ENCODE measurements at regions not wholly inside any gene's neighbourhood (a gene's known extent, or its start where the extent isn't known, plus 50 kb on each side); places are given as distances from the start of the nearest gene placed in this dataset.

DNA sequence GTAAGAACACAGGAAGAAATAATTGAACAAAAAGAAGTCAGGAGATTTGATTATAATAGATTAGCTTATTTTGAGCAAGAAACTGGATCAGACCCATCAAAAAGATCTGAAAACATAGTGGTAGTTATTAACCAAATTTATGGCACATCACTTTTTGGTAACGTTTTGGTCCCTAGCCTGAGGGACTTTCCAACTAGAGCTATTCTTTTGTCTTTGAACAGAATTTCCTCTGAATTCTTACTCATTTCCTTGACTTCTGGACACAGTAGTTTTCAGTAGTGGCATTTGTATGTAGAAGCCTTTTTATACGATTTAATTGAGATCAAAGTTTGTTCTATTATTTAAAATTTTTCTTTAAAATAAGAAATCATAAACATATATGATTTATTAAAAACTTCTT lies 96.5 kb upstream of the PDGFD start:
- Histone ChIP-seq H4K20me1 (replicated peaks in 1 of 2; ENCODE audit: control insufficient read depth in 1 of 2, insufficient read depth in 2 of 2, low read length in 2 of 2) (no peaks in the 10 kb centered on the region), H3K4me1 (replicated peaks in 1 of 4; ENCODE audit: control insufficient read depth in 3 of 4, insufficient read depth in 4 of 4, low read length in 3 of 4) (no peaks in the 10 kb centered on the region), H3K18ac (ENCODE audit: extremely low read depth, low read length) (no peak overlapping the region), H3K56ac (replicated peaks; ENCODE audit: insufficient read length, low read depth, low read length) (no peak overlapping the region), H4K8ac (ENCODE audit: extremely low read depth, insufficient read depth, low read length) (no peak overlapping the region), H4K91ac (replicated peaks; ENCODE audit: insufficient read length, low read length) (no peak overlapping the region), H3K4me2 (ENCODE audit: insufficient read depth in 1 of 2, low read depth in 2 of 2, low read length in 2 of 2) (no peak overlapping the region), H3K14ac (ENCODE audit: insufficient read length) (no peak overlapping the region), H4K5ac (ENCODE audit: insufficient read length, low read depth, low read length) (no peak overlapping the region), H3K79me1 (ENCODE audit: low read depth, low read length) (no peaks in the 10 kb centered on the region), H3K79me2 (ENCODE audit: control insufficient read depth in 1 of 2, insufficient read depth in 2 of 2, low read length in 2 of 2) (no peaks in the 10 kb centered on the region), H2AFZ (ENCODE audit: low read length) (no peak overlapping the region), H2BK20ac (ENCODE audit: low read length) (no peak overlapping the region), H3K9ac (replicated peaks in 1 of 4; ENCODE audit: extremely low read depth in 1 of 4, low read depth in 3 of 4, low read length in 3 of 4) (no peak overlapping the region), H2BK5ac (ENCODE audit: low read depth, low read length) (no peak overlapping the region), H3K27ac (ENCODE audit: low read depth, low read length) (no peak overlapping the region), H3K27me3 (replicated peaks in 1 of 4; ENCODE audit: control insufficient read depth in 3 of 4, extremely low read depth in 1 of 4, insufficient read depth in 3 of 4, low read length in 3 of 4) (no peaks in the 10 kb centered on the region), H3K36me3 (ENCODE audit: control insufficient read depth in 2 of 4, insufficient read depth in 4 of 4, low read length in 3 of 4) (no peaks in the 10 kb centered on the region), H3K4ac (replicated peaks; ENCODE audit: insufficient read length, low read depth, low read length) (no peak overlapping the region), H2BK12ac (ENCODE audit: low read depth, low read length) (no peak overlapping the region), H2AK5ac (ENCODE audit: low read depth, low read length) (no peak overlapping the region), H3K4me3 (ENCODE audit: extremely low read depth in 1 of 4, insufficient read depth in 2 of 4, low read depth in 3 of 4, low read length in 4 of 4) (no peak overlapping the region), H3K9me3 (ENCODE audit: insufficient read depth in 2 of 2, low read depth in 1 of 2, low read length in 1 of 2) (no peaks in the 10 kb centered on the region), H3K23me2 (ENCODE audit: low read depth, low read length) (no peaks in the 10 kb centered on the region; the same call in 1 of the 2 replicates), H3K23ac (ENCODE audit: insufficient read length) (no peak overlapping the region), H2BK15ac (ENCODE audit: low read length) (no peak overlapping the region), H2BK120ac (replicated peaks; ENCODE audit: low read depth, low read length) (no peak overlapping the region)
- ChIA-PET CTCF (ENCODE audit: partially characterized antibody) (interaction anchor here (1.2 kb wide), 1 partner anchor 27 kb away, joined by 3 read pairs; no protein-coding TSS in a partner anchor), POLR2A (ENCODE audit: partially characterized antibody) (no interaction called here)
- TF ChIP-seq SIN3A (conservative IDR thresholded peaks at IDR 0.05 in 1 of 2, IDR thresholded peaks at IDR 0.05 in 1 of 2; ENCODE audit: low read depth in 1 of 2, low read length in 2 of 2), result no peak
- TF ChIP-seq CTBP2 (IDR thresholded peaks at IDR 0.05; ENCODE audit: borderline replicate concordance, insufficient read depth, insufficient read length, low read length), result no peak
- TF ChIP-seq, protein P1, sequence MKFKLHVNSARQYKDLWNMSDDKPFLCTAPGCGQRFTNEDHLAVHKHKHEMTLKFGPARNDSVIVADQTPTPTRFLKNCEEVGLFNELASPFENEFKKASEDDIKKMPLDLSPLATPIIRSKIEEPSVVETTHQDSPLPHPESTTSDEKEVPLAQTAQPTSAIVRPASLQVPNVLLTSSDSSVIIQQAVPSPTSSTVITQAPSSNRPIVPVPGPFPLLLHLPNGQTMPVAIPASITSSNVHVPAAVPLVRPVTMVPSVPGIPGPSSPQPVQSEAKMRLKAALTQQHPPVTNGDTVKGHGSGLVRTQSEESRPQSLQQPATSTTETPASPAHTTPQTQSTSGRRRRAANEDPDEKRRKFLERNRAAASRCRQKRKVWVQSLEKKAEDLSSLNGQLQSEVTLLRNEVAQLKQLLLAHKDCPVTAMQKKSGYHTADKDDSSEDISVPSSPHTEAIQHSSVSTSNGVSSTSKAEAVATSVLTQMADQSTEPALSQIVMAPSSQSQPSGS (IDR thresholded peaks at IDR 0.05; ENCODE audit: low read length), result no peak
- TF ChIP-seq GTF2F1 (IDR thresholded peaks at IDR 0.05; ENCODE audit: borderline replicate concordance, low read depth, low read length), result no peak
- TF ChIP-seq POLR2AphosphoS5 (IDR thresholded peaks at IDR 0.05; ENCODE audit: low read depth, low read length), result no peak
- TF ChIP-seq YY1 (IDR thresholded peaks at IDR 0.05; ENCODE audit: low read depth, low read length), result no peak
- TF ChIP-seq SAP30 (IDR thresholded peaks at IDR 0.05; ENCODE audit: insufficient read depth, insufficient replicate concordance, low read length), result no peak
- TF ChIP-seq SP1 (IDR thresholded peaks at IDR 0.05; ENCODE audit: low read depth, low read length), result no peak
- no peak for TF ChIP-seq KDM5A (IDR thresholded peaks at IDR 0.05; ENCODE audit: low read length)
- TF ChIP-seq CREB1 (IDR thresholded peaks at IDR 0.05), result no peak
- 90% methylated on average over 2 of the region's 2 CpGs; no CpG with 5 or more reads in 1 of the 2 experiments for WGBS, 2 experiments (ENCODE audit: extremely low coverage in 1 of 2, insufficient coverage in 1 of 2, insufficient read length in 1 of 2, insufficient replicate concordance in 2 of 2, low coverage in 1 of 2, low lambda C conversion rate in 2 of 2, missing lambda C conversion rate in 1 of 2)
- FAIRE-seq (no peak), DNase-seq (ENCODE audit: low read depth in 1 of 2, low spot score in 2 of 2) (no peak)

Data from H1 (cell line).